ENCODE measurements at regions not wholly inside any gene's neighbourhood (a gene's known extent, or its start where the extent isn't known, plus 50 kb on each side); places are given as distances from the start of the nearest gene placed in this dataset.

DNA sequence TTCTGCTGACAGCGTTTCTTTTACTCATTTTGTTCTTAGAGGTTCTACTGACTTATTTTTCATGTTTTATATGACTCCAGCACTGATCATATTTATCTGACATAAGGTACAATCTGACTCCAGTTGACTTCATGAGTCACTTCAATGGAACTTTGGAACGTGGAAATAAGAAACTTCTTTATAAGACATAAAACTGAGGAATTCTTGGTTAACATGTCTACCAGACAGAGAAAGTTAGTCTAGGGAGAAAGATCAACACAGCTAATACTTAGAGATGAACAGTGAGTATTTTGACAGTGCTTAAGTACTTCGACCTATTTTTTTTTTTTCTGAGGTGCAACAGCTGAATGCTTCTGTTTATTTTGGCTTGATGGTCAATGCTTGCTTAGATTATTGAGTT, 679.5 kb downstream of the KCNJ2 start:
- TF ChIP-seq, protein P1, sequence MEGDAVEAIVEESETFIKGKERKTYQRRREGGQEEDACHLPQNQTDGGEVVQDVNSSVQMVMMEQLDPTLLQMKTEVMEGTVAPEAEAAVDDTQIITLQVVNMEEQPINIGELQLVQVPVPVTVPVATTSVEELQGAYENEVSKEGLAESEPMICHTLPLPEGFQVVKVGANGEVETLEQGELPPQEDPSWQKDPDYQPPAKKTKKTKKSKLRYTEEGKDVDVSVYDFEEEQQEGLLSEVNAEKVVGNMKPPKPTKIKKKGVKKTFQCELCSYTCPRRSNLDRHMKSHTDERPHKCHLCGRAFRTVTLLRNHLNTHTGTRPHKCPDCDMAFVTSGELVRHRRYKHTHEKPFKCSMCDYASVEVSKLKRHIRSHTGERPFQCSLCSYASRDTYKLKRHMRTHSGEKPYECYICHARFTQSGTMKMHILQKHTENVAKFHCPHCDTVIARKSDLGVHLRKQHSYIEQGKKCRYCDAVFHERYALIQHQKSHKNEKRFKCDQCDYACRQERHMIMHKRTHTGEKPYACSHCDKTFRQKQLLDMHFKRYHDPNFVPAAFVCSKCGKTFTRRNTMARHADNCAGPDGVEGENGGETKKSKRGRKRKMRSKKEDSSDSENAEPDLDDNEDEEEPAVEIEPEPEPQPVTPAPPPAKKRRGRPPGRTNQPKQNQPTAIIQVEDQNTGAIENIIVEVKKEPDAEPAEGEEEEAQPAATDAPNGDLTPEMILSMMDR (IDR thresholded peaks at IDR 0.05): no peak
- no peak for TF ChIP-seq POLR2A (IDR thresholded peaks at IDR 0.05)

All from Peyer's patch (tissue), 4 donors.